ACC112 (cell line): ENCODE measurements at regions not wholly inside any gene's neighbourhood (a gene's known extent, or its start where the extent isn't known, plus 50 kb on each side); places are given as distances from the start of the nearest gene placed in this dataset.

Source experiments
- H2AFZ ChIP-seq: fragments of 200-600 bp; sonication (generic); one replicate; pipeline ENCODE4 v1.6.0; 2017; ENCODE audit warnings: antibody characterized with exemption, low read length; ENCODE audit not compliant: unreplicated experiment
- H3K27ac ChIP-seq: fragments of 200-600 bp; sonication (generic); 2 replicates; pipeline ENCODE4 v1.5.1; 2014; ENCODE audit warnings: low read depth, mild to moderate bottlenecking, antibody characterized with exemption, low read length, moderate library complexity
- H3K27me3 ChIP-seq: fragments of 200-600 bp; sonication (generic); 2 replicates; pipeline ENCODE4 v1.6.1; 2014; ENCODE audit warnings: mild to moderate bottlenecking, antibody characterized with exemption, low read length, moderate library complexity, mixed read lengths; ENCODE audit not compliant: insufficient read depth
- H3K36me3 ChIP-seq: fragments of 200-600 bp; sonication (generic); 2 replicates; pipeline ENCODE4 v1.6.1; 2016; ENCODE audit warnings: mild to moderate bottlenecking, antibody characterized with exemption, low read length, moderate library complexity, mixed read lengths; ENCODE audit not compliant: insufficient read depth
- H3K4me1 ChIP-seq: fragments of 200-600 bp; sonication (generic); one replicate; pipeline ENCODE4 v1.6.1; 2016; ENCODE audit warnings: low read length, mixed read lengths; ENCODE audit not compliant: insufficient read depth, unreplicated experiment, control insufficient read depth
- H3K4me3 ChIP-seq: fragments of 200-600 bp; sonication (generic); 2 replicates; pipeline ENCODE4 v1.5.1; 2014; ENCODE audit warnings: mild to moderate bottlenecking, low read depth, low read length
- H3K79me2 ChIP-seq: fragments of 200-600 bp; sonication (generic); one replicate; pipeline ENCODE4 v1.6.0; 2016; ENCODE audit warnings: low read length; ENCODE audit not compliant: control insufficient read depth, unreplicated experiment, insufficient read depth

DNA sequence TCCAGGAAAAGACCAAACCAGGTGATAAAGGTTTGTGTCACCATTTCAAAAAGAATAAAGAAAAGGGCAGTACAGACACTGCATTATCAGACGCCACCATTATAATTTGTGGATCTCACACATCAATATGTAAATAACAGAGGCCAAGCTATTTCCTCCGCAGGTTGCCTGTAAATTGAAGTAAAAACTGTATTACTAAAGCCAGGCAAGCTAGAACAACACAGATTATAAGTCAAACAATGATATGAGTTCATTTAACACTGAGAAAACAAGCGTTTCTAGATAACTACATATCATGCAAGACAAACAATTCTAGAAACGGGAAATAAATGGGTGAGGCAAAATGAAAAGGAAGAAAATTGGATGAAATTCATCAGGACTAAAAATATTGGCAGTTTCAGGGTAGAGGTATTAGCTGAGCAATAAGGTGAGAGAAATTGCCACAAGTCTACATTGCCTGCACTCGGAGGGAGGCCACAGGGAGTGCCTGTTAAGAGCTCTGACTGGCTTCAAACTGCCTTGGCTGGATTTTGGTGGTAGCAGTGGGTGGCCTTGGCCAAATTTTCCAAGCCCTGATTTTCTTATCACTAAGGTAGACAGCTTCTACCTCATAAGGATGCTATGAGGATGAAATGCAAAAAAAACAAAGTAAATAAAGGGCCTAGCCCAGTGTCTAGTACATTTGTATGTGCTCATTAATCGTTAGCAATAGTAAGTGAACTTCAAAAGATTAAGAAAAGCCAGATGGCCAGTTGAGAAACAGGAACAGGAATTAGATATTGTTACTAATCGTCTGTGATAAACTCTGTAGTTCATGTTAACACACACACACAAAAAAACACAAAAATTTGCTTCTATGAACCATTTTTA is 240.0 kb upstream of the NFE2L3 start:
- Histone ChIP-seq H3K79me2 (no peaks in the 10 kb centered on the region), H3K4me1 (no peaks in the 10 kb centered on the region), H3K4me3 (no peak overlapping the region), H3K27ac (no peak overlapping the region), H3K36me3 (no peaks in the 10 kb centered on the region), H2AFZ (no peak overlapping the region), H3K27me3 (peaks cover 38% of the 10 kb centered on the region)

DNA sequence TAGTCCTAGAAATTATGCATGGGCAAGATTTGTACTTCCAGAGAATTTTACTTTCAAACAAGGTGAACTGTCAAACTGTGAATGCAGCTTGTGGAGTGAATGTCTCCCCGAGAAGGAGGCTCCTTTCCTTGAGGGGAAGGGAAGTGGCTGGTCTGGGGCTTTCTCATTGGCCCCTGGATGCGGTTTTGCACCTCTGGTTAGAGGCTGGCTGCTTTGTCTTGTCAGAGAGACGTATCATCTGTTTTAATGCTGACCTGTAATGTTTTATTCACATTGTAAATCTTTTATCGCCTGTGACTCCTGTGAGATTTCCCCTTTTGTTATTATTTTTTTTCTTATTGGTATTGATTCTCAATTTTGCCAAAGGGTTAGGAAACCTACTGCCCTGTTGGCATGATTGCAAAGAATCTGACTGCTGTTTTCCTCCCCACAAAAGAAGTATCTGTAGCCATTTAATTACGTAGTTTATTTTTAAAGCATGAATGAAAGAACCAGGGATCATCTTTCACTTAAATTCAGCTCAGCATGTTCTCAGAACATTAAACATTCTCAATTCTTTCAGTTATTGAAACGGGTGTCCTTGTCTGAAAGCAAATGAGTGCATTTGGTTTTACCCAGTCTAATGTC is 238.3 kb upstream of the NFE2L3 start:
- H2AFZ ChIP-seq = no peak overlapping the region
- peaks cover 20% of the 10 kb centered on the region; the same call in 1 of the 2 replicates for H3K27me3 ChIP-seq
- H3K79me2 ChIP-seq = no peaks in the 10 kb centered on the region
- no peaks in the 10 kb centered on the region for H3K4me1 ChIP-seq
- no peaks in the 10 kb centered on the region for H3K36me3 ChIP-seq
- H3K27ac ChIP-seq = no peak overlapping the region
- H3K4me3 ChIP-seq = no peak overlapping the region

DNA sequence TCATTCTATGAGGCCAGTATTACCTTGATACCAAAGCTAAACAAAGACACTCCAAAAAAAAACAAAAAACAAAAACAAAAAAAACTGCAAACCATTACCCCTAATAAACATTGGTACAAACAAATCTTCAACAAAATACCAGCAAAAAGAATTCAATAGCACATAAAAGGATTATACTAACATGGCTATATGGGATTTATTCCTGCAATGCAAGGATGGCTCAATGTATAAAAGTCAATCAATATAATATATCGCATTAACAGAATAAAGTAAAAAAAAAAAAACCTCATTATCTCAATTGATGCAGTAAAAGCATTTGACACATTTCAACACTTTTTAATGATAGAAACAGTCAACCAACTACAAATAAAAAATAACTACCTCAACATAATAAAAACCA is 233.3 kb upstream of the NFE2L3 start:
- no peaks in the 10 kb centered on the region for H3K79me2 ChIP-seq
- H3K27ac ChIP-seq = no peak overlapping the region
- 0 out of 2 replicates have a peak, but pooled peaks cover 3% of the 10 kb centered on the region for H3K27me3 ChIP-seq
- no peaks in the 10 kb centered on the region for H3K36me3 ChIP-seq
- H3K4me3 ChIP-seq = no peak overlapping the region
- no peak overlapping the region for H2AFZ ChIP-seq
- H3K4me1 ChIP-seq = no peaks in the 10 kb centered on the region

DNA sequence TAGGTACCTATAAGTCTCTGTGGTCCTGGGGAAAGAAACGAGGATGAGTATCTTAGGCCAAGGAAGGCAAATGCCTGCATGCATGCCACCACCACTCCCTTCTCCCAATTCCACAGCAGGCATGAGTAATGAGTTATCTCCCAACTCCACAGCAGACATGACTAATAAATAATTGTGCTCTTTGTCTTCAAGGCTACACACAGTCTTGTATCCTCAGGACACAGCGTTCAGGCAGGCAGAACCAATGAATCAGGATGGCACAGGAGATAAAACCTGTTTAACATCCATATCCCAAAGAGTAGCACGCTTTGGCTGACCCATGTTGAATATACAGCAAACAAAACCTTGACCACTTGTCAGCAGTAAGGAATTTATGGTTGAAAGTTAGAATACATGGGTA is 229.7 kb upstream of the NFE2L3 start:
- Histone ChIP-seq H3K4me3 (no peak overlapping the region), H3K27me3 (no peaks in the 10 kb centered on the region), H3K4me1 (no peaks in the 10 kb centered on the region), H2AFZ (no peak overlapping the region), H3K36me3 (no peaks in the 10 kb centered on the region), H3K27ac (no peak overlapping the region), H3K79me2 (no peaks in the 10 kb centered on the region)

- no peaks in the 10 kb centered on the region for H3K36me3 ChIP-seq
- H3K27me3 ChIP-seq = 0 out of 2 replicates have a peak, but pooled peaks cover under 1% of the 10 kb centered on the region
- H3K79me2 ChIP-seq = no peaks in the 10 kb centered on the region
- H3K4me1 ChIP-seq = no peaks in the 10 kb centered on the region
- H3K27ac ChIP-seq = no peak overlapping the region
- H2AFZ ChIP-seq = no peak overlapping the region
- H3K4me3 ChIP-seq = no peak overlapping the region
These were observed 228.1 kb upstream of the NFE2L3 start for GRCh38 chr7:25923741-25924460.

- 0 out of 2 replicates have a peak, but pooled peaks cover 3% of the 10 kb centered on the region for H3K27me3 ChIP-seq
- no peaks in the 10 kb centered on the region for H3K36me3 ChIP-seq
- no peak overlapping the region for H3K4me3 ChIP-seq
- H2AFZ ChIP-seq = no peak overlapping the region
- no peak overlapping the region for H3K27ac ChIP-seq
- no peaks in the 10 kb centered on the region for H3K4me1 ChIP-seq
- no peaks in the 10 kb centered on the region for H3K79me2 ChIP-seq
These were observed 226.0 kb upstream of the NFE2L3 start for GRCh38 chr7:25926009-25926408.

- H3K36me3 ChIP-seq = no peaks in the 10 kb centered on the region
- H3K27ac ChIP-seq = no peak overlapping the region
- H3K79me2 ChIP-seq = no peaks in the 10 kb centered on the region
- H3K4me3 ChIP-seq = no peak overlapping the region
- H3K27me3 ChIP-seq = 0 out of 2 replicates have a peak, but pooled peaks cover 3% of the 10 kb centered on the region
- H3K4me1 ChIP-seq = no peaks in the 10 kb centered on the region
- no peak overlapping the region for H2AFZ ChIP-seq
These were observed 225.5 kb upstream of the NFE2L3 start for GRCh38 chr7:25926451-25926850.

DNA sequence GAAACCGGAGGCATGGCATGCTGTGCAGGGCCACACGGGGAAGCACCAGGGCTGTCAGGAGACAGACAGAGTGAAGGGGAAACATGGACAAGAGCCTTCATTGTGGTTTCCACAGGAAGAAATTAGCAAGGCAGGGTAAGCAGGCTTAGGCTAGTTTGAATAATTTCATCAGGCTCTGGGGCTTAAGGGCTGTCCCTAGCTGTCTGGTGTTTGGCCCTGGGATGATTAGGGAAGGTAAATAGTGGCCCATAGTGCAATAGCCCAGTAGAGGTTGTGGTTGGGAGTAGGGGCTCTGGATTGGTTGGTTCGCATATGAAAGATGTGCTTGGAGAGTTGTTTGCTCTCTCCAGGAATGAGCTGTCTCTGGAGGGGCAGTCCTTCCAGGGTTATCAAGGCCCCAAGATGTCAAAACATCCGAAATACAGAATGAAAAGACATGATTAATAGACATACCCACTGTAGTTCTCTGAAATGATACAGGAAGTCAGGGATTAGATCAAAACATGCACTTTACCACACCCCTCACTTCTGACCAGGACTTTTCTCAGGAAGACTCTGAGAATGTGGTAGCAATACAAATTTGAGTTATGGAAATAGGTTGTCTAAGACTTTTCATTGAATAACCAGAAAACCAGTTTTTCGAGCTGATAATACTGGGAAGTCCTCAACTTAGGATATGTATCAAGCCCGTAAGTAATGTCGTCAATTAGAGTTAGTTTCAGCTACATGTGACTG is 224.9 kb upstream of the NFE2L3 start:
- H2AFZ ChIP-seq = no peak overlapping the region

GRCh38 chr7:25927626-25927978 is 224.4 kb upstream of the NFE2L3 start:
- no peaks in the 10 kb centered on the region for H3K79me2 ChIP-seq
- H3K27ac ChIP-seq = no peak overlapping the region
- H2AFZ ChIP-seq = no peak overlapping the region
- H3K4me1 ChIP-seq = no peaks in the 10 kb centered on the region
- no peaks in the 10 kb centered on the region for H3K36me3 ChIP-seq
- H3K4me3 ChIP-seq = no peak overlapping the region
- H3K27me3 ChIP-seq = 0 out of 2 replicates have a peak, but pooled peaks cover 3% of the 10 kb centered on the region

More for the DNA sequence above, 224.9 kb upstream of the NFE2L3 start:
- H3K27me3 ChIP-seq = 0 out of 2 replicates have a peak, but pooled peaks cover 3% of the 10 kb centered on the region
- H3K79me2 ChIP-seq = no peaks in the 10 kb centered on the region
- no peaks in the 10 kb centered on the region for H3K36me3 ChIP-seq
- no peak overlapping the region for H3K4me3 ChIP-seq
- H3K27ac ChIP-seq = no peak overlapping the region
- H3K4me1 ChIP-seq = no peaks in the 10 kb centered on the region
